Uterus (tissue), 2 donors: ENCODE measurements at regions not wholly inside any gene's neighbourhood (a gene's known extent, or its start where the extent isn't known, plus 50 kb on each side); places are given as distances from the start of the nearest gene placed in this dataset.

ENCODE experiments used
- POLR2A ChIP-seq, 2 donors: fragments of 450-650 bp; IDR thresholded peaks; one replicate each; pipeline ENCODE4 v1.6.1; 2016; ENCODE audit warnings: antibody characterized with exemption in 2 of 2, mild to moderate bottlenecking in 1 of 2, moderate library complexity in 1 of 2
- TF ChIP-seq, protein P1 (sequence below), 4 experiments: fragments of 200-600 bp in 2 of 4; fragments of 450-650 bp in 2 of 4; sonication (generic) in 2 of 4; IDR thresholded peaks; one replicate each; pipeline ENCODE4 v1.5.1; 2016 to 2019; ENCODE audit warnings: antibody characterized with exemption in 4 of 4, mild to moderate bottlenecking in 2 of 4, moderate library complexity in 1 of 4

DNA sequence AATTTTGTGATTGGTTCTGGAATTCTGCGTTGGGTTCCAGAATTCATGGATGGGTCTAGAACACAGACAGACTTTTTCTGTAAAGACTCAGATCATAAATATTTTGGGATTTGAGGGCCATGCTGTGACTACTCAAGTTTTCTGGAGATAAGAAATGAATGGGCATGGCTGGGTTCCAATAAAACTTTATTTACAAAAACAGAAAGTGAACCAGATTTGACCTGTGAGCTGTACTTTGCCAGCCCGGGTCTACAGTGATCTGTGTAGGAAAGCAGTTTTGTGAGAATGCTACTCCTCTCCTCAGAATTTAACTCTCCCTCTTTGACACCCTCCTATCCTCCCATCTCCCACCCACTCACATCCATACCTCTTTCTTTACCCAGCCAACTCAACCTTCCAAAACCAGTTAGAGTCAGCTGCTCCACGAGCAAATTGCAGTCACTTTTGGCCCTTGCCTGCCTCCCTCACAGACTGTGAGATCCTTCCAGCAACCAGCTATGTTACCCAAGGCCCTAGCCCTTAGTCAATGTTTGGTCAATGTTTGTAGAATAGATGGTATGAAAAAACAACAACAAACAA lies 312.8 kb upstream of the ZMIZ1 start:
- TF ChIP-seq, protein P1, sequence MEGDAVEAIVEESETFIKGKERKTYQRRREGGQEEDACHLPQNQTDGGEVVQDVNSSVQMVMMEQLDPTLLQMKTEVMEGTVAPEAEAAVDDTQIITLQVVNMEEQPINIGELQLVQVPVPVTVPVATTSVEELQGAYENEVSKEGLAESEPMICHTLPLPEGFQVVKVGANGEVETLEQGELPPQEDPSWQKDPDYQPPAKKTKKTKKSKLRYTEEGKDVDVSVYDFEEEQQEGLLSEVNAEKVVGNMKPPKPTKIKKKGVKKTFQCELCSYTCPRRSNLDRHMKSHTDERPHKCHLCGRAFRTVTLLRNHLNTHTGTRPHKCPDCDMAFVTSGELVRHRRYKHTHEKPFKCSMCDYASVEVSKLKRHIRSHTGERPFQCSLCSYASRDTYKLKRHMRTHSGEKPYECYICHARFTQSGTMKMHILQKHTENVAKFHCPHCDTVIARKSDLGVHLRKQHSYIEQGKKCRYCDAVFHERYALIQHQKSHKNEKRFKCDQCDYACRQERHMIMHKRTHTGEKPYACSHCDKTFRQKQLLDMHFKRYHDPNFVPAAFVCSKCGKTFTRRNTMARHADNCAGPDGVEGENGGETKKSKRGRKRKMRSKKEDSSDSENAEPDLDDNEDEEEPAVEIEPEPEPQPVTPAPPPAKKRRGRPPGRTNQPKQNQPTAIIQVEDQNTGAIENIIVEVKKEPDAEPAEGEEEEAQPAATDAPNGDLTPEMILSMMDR (IDR thresholded peaks at IDR 0.05) = no peak
- no peak for TF ChIP-seq POLR2A (IDR thresholded peaks at IDR 0.05)
